Right atrium auricular region (tissue), 2 donors: ENCODE measurements at regions not wholly inside any gene's neighbourhood (a gene's known extent, or its start where the extent isn't known, plus 50 kb on each side); places are given as distances from the start of the nearest gene placed in this dataset.

Source experiments
- DNase-seq: peaks from one replicate; pipeline ENCODE4 v3.0.0-alpha.2; 2019; ENCODE audit warnings: low spot score
- H3K27ac ChIP-seq, 2 donors: fragments of 200-600 bp; sonication (generic); 1 replicate in 1 of 2; 2 replicates in 1 of 2; pipeline ENCODE4 v1.5.1; 2016 to 2019
- H3K27me3 ChIP-seq, 2 donors: fragments of 200-600 bp; sonication (generic); one replicate each; pipeline versions ENCODE4 v1.5.1 to v1.6.0; 2017 to 2019
- H3K36me3 ChIP-seq: fragments of 200-600 bp; sonication (generic); one replicate; pipeline ENCODE4 v1.5.1; 2016
- H3K4me1 ChIP-seq, 2 donors: fragments of 200-600 bp; sonication (generic); one replicate each; pipeline versions ENCODE4 v1.5.1 to v1.6.0; 2017 to 2019
- H3K4me3 ChIP-seq, 2 donors: fragments of 200-600 bp; sonication (generic); 1 replicate in 1 of 2; 2 replicates in 1 of 2; pipeline ENCODE4 v1.5.1; 2017 to 2019; ENCODE audit warnings: mild to moderate bottlenecking in 1 of 2, moderate library complexity in 1 of 2
- H3K9me3 ChIP-seq, 2 donors: fragments of 200-600 bp; sonication (generic); one replicate each; pipeline ENCODE4 v1.5.1; 2019
- CTCF ChIP-seq, 2 donors: fragments of 200-600 bp; sonication (generic); IDR thresholded peaks; one replicate each; pipeline ENCODE4 v1.5.1; 2019; ENCODE audit warnings: antibody characterized with exemption in 2 of 2

- DNase-seq: no peak
- H3K27me3 ChIP-seq: no peaks in the 10 kb centered on the region
Observed at GRCh38 chr2:223197046-223197445, 145.1 kb downstream of the KCNE4 start.

GRCh38 chr2:223199531-223200515, 147.8 kb downstream of the KCNE4 start:
- no peaks in the 10 kb centered on the region for H3K36me3 ChIP-seq
- no peaks in the 10 kb centered on the region for H3K9me3 ChIP-seq
- H3K4me1 ChIP-seq: no peaks in the 10 kb centered on the region
- H3K4me3 ChIP-seq: no peak overlapping the region
- H3K27ac ChIP-seq: no peak overlapping the region
- TF ChIP-seq CTCF (IDR thresholded peaks at IDR 0.05): no peak
- H3K27me3 ChIP-seq: no peaks in the 10 kb centered on the region
- DNase-seq: no peak

More at GRCh38 chr2:223197046-223197445, 145.1 kb downstream of the KCNE4 start:
- H3K36me3 ChIP-seq: no peaks in the 10 kb centered on the region
- no peak overlapping the region for H3K27ac ChIP-seq
- no peaks in the 10 kb centered on the region for H3K9me3 ChIP-seq
- no peaks in the 10 kb centered on the region for H3K4me1 ChIP-seq
- no peak for TF ChIP-seq CTCF (IDR thresholded peaks at IDR 0.05)
- H3K4me3 ChIP-seq: no peak overlapping the region

- no peaks in the 10 kb centered on the region for H3K4me1 ChIP-seq
- no peak overlapping the region for H3K27ac ChIP-seq
- H3K4me3 ChIP-seq: no peak overlapping the region
- peaks cover 0 to 9% of the 10 kb centered on the region in 2 donors for H3K9me3 ChIP-seq
- TF ChIP-seq CTCF (IDR thresholded peaks at IDR 0.05): no peak
- no peak for DNase-seq
- H3K36me3 ChIP-seq: no peaks in the 10 kb centered on the region
- H3K27me3 ChIP-seq: no peaks in the 10 kb centered on the region
Observed at GRCh38 chr2:223203971-223204929, 152.3 kb downstream of the KCNE4 start.

- Histone ChIP-seq H3K9me3 (peaks cover 0 to 30% of the 10 kb centered on the region in 2 donors), H3K4me1 (no peaks in the 10 kb centered on the region), H3K27me3 (no peaks in the 10 kb centered on the region), H3K36me3 (no peaks in the 10 kb centered on the region), H3K27ac (no peak overlapping the region), H3K4me3 (no peak overlapping the region)
- DNase-seq: no peak
- no peak for TF ChIP-seq CTCF (IDR thresholded peaks at IDR 0.05)
Observed at GRCh38 chr2:223210489-223210888, 158.5 kb downstream of the KCNE4 start.

GRCh38 chr2:223214394-223215253, 162.6 kb downstream of the KCNE4 start:
- Histone ChIP-seq H3K27me3 (no peaks in the 10 kb centered on the region), H3K4me3 (no peak overlapping the region), H3K27ac (no peak overlapping the region), H3K36me3 (no peaks in the 10 kb centered on the region), H3K9me3 (peaks cover 0 to 21% of the 10 kb centered on the region in 2 donors), H3K4me1 (no peaks in the 10 kb centered on the region)
- no peak for TF ChIP-seq CTCF (IDR thresholded peaks at IDR 0.05)
- no peak for DNase-seq
